Pancreas (tissue), 10 donors: ENCODE measurements at regions not wholly inside any gene's neighbourhood (a gene's known extent, or its start where the extent isn't known, plus 50 kb on each side); places are given as distances from the start of the nearest gene placed in this dataset.

ENCODE experiments used
- ATAC-seq, 4 donors: fragments of 200-7000 bp; cut with Tn5 transposase; one replicate each; pipeline versions ENCODE4 v1.8.0 to v1.9.1; 2020; ENCODE audit warnings: mild to moderate bottlenecking in 4 of 4, moderate library complexity in 4 of 4
- DNase-seq, 6 donors: peaks; one replicate each; pipeline ENCODE4 v3.0.0-alpha.2; 2020
- FAIRE-seq: peaks from 2 replicates; lab custom pipeline; 2012; peaks lifted over from hg19 to GRCh38; lab: Jason Lieb, UNC
- H3K27ac ChIP-seq, 4 donors: fragments of 200-600 bp; sonication (generic); 1 replicate in 3 of 4; 2 replicates in 1 of 4; pipeline versions ENCODE4 v1.5.0 to v1.8.0; 2020
- H3K27me3 ChIP-seq, 4 donors: fragments of 200-600 bp; one replicate each; pipeline ENCODE4 v1.8.0; 2021
- H3K36me3 ChIP-seq, 3 donors: fragments of 200-600 bp; sonication (generic) in 1 of 3; one replicate each; pipeline versions ENCODE4 v1.5.0 to v1.8.0; 2020 to 2021
- H3K4me1 ChIP-seq, 3 donors: fragments of 200-600 bp; one replicate each; pipeline ENCODE4 v1.8.0; 2021
- H3K4me3 ChIP-seq, 4 donors: fragments of 200-600 bp; sonication (generic) in 2 of 4; one replicate each; pipeline versions ENCODE4 v1.5.0 to v1.8.0; 2020 to 2021
- H3K9me3 ChIP-seq, 4 donors: fragments of 200-600 bp; one replicate each; pipeline ENCODE4 v1.8.0; 2021
- WGBS, 2 donors: extraction: QIAGEN DNeasy Blood & Tissue Kit; methylation state at CpG; one replicate each; pipeline ENCODE4 v1.1.7; 2013; 5-methylcytosine and 5-hydroxymethylcytosine counted together
- intact Hi-C, 3 donors: fragments of 100-400 bp; cut with DNase I; formaldehyde crosslinking; loops; one replicate each; pipeline versions ENCODE4 v1.11.1 to v1.14.2; 2022
- TF ChIP-seq, protein P1 (sequence below), 4 donors: fragments of 200-600 bp; sonication (generic) in 3 of 4; IDR thresholded peaks; one replicate each; pipeline versions ENCODE4 v1.5.0 to v1.8.0; 2021; ENCODE audit warnings: antibody characterized with exemption in 4 of 4
- donor health status: healthy with polysubstance abuse.
- donor health status: DM: no; HTN: no; CAD: no; lungs with moderate emphysema.
- donor health status: DM: no; HTN: no; CAD: no.
- donor health status: control.
- donor health status: control.
- donor health status: Bipolar disorder and iron deficiency.
- donor health status: DM: yes; HTN: yes; CAD: no.
- donor health status: DM: no; HTN: no; CAD: no.
- donor health status: DM: no; HTN: no; CAD: no.
- donor health status: DM: yes; HTN: yes; CAD: no.

DNA sequence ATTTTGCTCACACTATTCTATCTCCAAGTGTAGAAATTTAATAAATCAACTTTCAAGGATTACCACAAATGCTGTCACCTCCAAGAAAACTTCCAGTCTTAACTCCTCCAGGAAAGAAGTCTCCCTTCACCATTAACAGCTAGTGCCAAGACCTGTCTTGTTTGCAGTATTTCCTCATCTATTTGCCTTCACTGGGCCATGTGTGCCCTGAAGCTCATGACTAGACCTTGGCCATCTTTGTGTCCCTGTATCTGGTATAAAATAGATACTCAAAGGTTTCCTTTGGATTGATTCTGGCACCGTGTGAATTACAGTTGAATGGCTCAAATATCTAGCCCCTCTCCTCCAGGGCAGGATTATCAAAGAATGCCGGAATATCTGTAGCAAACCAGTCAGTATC is 346.7 kb upstream of the KLF4 start:
- H3K36me3 ChIP-seq = no peaks in the 10 kb centered on the region
- H3K27me3 ChIP-seq = no peaks in the 10 kb centered on the region
- DNase-seq = no peak
- no peak for FAIRE-seq
- ATAC-seq = no peak
- no peaks in the 10 kb centered on the region for H3K4me1 ChIP-seq
- no peak overlapping the region for H3K27ac ChIP-seq
- no peak overlapping the region for H3K4me3 ChIP-seq
- TF ChIP-seq, protein P1, sequence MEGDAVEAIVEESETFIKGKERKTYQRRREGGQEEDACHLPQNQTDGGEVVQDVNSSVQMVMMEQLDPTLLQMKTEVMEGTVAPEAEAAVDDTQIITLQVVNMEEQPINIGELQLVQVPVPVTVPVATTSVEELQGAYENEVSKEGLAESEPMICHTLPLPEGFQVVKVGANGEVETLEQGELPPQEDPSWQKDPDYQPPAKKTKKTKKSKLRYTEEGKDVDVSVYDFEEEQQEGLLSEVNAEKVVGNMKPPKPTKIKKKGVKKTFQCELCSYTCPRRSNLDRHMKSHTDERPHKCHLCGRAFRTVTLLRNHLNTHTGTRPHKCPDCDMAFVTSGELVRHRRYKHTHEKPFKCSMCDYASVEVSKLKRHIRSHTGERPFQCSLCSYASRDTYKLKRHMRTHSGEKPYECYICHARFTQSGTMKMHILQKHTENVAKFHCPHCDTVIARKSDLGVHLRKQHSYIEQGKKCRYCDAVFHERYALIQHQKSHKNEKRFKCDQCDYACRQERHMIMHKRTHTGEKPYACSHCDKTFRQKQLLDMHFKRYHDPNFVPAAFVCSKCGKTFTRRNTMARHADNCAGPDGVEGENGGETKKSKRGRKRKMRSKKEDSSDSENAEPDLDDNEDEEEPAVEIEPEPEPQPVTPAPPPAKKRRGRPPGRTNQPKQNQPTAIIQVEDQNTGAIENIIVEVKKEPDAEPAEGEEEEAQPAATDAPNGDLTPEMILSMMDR (IDR thresholded peaks at IDR 0.05) = no peak
- no peaks in the 10 kb centered on the region for H3K9me3 ChIP-seq
- 74 to 76% methylated on average over 2 of the region's 2 CpGs for WGBS, 2 donors
- intact Hi-C loops = no loop called here

DNA sequence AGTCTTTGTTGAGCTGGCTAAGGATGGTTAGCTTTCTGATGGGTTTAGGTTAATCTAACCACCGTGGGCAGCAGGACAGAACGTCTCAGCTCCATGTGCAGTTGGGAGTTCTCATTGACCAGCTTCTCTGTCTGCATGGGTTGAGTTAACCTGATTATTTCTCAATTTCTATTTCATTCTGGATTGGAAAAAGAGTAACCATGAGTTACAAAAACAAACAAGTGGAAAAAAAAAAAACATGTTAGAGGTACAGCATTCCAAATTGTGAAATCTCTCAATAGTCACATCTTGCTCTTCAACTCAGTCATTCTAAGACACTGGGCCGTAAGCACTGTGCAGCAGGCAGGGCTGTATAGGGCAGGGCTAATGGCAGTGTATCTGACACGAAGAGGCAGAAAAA is 343.7 kb upstream of the KLF4 start:
- 59 to 74% methylated on average over 4 of the region's 4 CpGs for WGBS, 2 donors
- no peak overlapping the region for H3K27ac ChIP-seq
- H3K27me3 ChIP-seq = no peaks in the 10 kb centered on the region
- no peaks in the 10 kb centered on the region for H3K36me3 ChIP-seq
- ATAC-seq = no peak
- H3K9me3 ChIP-seq = no peaks in the 10 kb centered on the region
- no peak overlapping the region for H3K4me3 ChIP-seq
- TF ChIP-seq, protein P1 (IDR thresholded peaks at IDR 0.05) = no peak
- no peaks in the 10 kb centered on the region for H3K4me1 ChIP-seq
- intact Hi-C loops = no loop called here
- DNase-seq = no peak
- FAIRE-seq = no peak

DNA sequence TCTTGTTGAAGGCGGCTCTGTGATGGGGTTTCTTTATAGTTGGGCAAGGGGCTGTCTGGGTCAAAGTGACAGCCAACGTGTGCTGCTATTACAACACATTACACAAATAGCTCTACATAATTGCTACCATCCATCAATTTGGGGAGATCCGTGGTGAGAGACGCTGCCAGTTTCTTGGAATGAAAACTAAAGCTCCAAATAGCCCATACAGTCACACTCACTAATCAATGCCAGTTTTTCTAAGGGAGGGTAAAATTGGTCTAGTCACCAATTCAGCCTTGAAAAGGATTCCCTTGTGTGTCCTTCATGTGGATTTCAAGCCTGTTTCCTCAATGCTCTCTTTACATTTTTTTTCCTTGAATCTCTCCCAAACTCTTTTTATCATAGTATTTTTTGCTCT is 343.3 kb upstream of the KLF4 start:
- intact Hi-C loops = no loop called here
- no peak overlapping the region for H3K4me3 ChIP-seq
- WGBS, 2 donors = 36 to 47% methylated on average over 4 of the region's 4 CpGs
- DNase-seq (no peak), FAIRE-seq (no peak), ATAC-seq (no peak)
- H3K4me1 ChIP-seq = no peaks in the 10 kb centered on the region
- H3K27ac ChIP-seq = no peak overlapping the region
- H3K27me3 ChIP-seq = no peaks in the 10 kb centered on the region
- no peaks in the 10 kb centered on the region for H3K36me3 ChIP-seq
- TF ChIP-seq, protein P1 (IDR thresholded peaks at IDR 0.05) = no peak
- no peaks in the 10 kb centered on the region for H3K9me3 ChIP-seq

DNA sequence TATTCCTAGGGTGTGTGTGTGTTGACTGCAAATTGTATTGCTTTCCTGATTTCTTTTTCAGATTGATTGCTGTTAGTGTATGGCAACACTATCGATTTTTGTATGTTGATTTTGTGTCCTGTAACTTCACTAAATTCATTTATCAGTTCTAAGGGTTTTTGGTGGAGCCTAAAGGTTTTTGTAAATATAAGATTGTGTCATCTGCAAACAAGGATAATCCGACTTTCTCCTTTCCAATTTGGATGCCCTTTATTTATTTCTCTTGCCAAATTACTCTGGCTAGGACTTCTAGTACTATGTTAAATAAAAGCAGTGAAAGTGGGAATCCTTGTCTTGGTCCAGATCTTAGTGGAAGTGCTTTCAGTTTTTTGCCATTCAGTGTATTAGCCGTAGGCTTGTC is 340.9 kb upstream of the KLF4 start:
- no peak overlapping the region for H3K4me3 ChIP-seq
- TF ChIP-seq, protein P1 (IDR thresholded peaks at IDR 0.05) = no peak
- no peaks in the 10 kb centered on the region for H3K9me3 ChIP-seq
- no peak for ATAC-seq
- FAIRE-seq = no peak
- H3K36me3 ChIP-seq = no peaks in the 10 kb centered on the region
- intact Hi-C loops = no loop called here
- H3K27me3 ChIP-seq = no peaks in the 10 kb centered on the region
- no peak overlapping the region for H3K27ac ChIP-seq
- no peaks in the 10 kb centered on the region for H3K4me1 ChIP-seq
- WGBS, 2 donors = 25 to 46% methylated on average over 3 of the region's 3 CpGs
- DNase-seq = no peak

DNA sequence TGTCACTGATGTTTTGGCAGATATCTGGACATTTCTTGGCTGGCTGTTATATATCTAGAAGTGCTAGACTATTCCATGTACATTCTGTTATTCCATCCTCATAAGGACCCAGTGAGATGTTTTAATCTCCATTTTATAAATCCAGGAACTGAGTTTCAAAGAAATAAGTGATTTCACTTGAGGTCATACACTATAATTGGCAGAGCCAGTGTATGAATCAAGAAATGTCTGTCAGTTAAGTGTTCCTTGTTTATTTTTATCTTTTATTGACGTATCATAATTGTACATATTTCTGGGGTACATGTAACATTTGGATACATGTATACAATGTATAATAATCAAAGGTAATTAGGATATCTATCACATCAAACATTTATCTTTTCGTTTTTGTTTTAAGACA is 338.3 kb upstream of the KLF4 start:
- no peak overlapping the region for H3K4me3 ChIP-seq
- no peaks in the 10 kb centered on the region for H3K36me3 ChIP-seq
- WGBS, 2 donors = 37 to 49% methylated on average over 2 of the region's 2 CpGs
- TF ChIP-seq, protein P1 (IDR thresholded peaks at IDR 0.05) = no peak
- ATAC-seq (no peak), DNase-seq (no peak), FAIRE-seq (no peak)
- H3K27ac ChIP-seq = no peak overlapping the region
- intact Hi-C loops = no loop called here
- no peaks in the 10 kb centered on the region for H3K27me3 ChIP-seq
- H3K9me3 ChIP-seq = no peaks in the 10 kb centered on the region
- H3K4me1 ChIP-seq = no peaks in the 10 kb centered on the region
